Nephron (organoid): ENCODE measurements at regions not wholly inside any gene's neighbourhood (a gene's known extent, or its start where the extent isn't known, plus 50 kb on each side); places are given as distances from the start of the nearest gene placed in this dataset.

ENCODE experiments used
- H3K27ac Mint-ChIP-seq, 3 experiments: 2 replicates each; pipeline ENCODE4 v1.8.0; 2020; ENCODE audit warnings: mixed read lengths in 3 of 3, mild to moderate bottlenecking in 2 of 3, moderate library complexity in 1 of 3
- H3K27me3 Mint-ChIP-seq: 2 replicates; pipeline ENCODE4 v1.8.0; 2021; ENCODE audit warnings: low read depth, mild to moderate bottlenecking, moderate library complexity, mixed read lengths
- H3K36me3 Mint-ChIP-seq: 2 replicates; pipeline ENCODE4 v1.8.0; 2020; ENCODE audit warnings: low read depth, mixed read lengths
- H3K4me1 Mint-ChIP-seq: 2 replicates; pipeline ENCODE4 v1.8.0; 2020; ENCODE audit warnings: mixed read lengths
- H3K4me3 Mint-ChIP-seq, 3 experiments: 2 replicates each; pipeline ENCODE4 v1.8.0; 2020; ENCODE audit warnings: mild to moderate bottlenecking in 3 of 3, mixed read lengths in 3 of 3, moderate library complexity in 2 of 3
- H3K9me3 Mint-ChIP-seq: 2 replicates; pipeline ENCODE4 v1.8.0; 2020; ENCODE audit warnings: mixed read lengths
- CTCF ChIP-seq, 3 experiments: fragments of 200-600 bp; sonication (generic); IDR thresholded peaks; one replicate each; pipeline ENCODE4 v1.5.0; 2021; ENCODE audit warnings: antibody characterized with exemption in 3 of 3; ENCODE audit not compliant: unreplicated experiment in 3 of 3

GRCh38 chr6:23732521-23732920 lies 393.5 kb upstream of the NRSN1 start:
- no peaks in the 10 kb centered on the region for H3K27me3 Mint-ChIP-seq
- H3K4me1 Mint-ChIP-seq = peaks cover 10% of the 10 kb centered on the region
- no peak overlapping the region for H3K27ac Mint-ChIP-seq
- TF ChIP-seq CTCF (IDR thresholded peaks at IDR 0.05; ENCODE audit: unreplicated experiment in 3 of 3) = no peak
- H3K36me3 Mint-ChIP-seq = no peaks in the 10 kb centered on the region
- no peaks in the 10 kb centered on the region for H3K9me3 Mint-ChIP-seq
- no peak overlapping the region for H3K4me3 Mint-ChIP-seq

GRCh38 chr6:23735151-23735550 lies 390.9 kb upstream of the NRSN1 start:
- peaks cover 5% of the 10 kb centered on the region for H3K4me1 Mint-ChIP-seq
- no peaks in the 10 kb centered on the region for H3K9me3 Mint-ChIP-seq
- TF ChIP-seq CTCF (IDR thresholded peaks at IDR 0.05; ENCODE audit: unreplicated experiment in 3 of 3) = no peak
- H3K27me3 Mint-ChIP-seq = no peaks in the 10 kb centered on the region
- H3K36me3 Mint-ChIP-seq = no peaks in the 10 kb centered on the region
- H3K27ac Mint-ChIP-seq = no peak overlapping the region
- H3K4me3 Mint-ChIP-seq = no peak overlapping the region

- no peaks in the 10 kb centered on the region for H3K36me3 Mint-ChIP-seq
- H3K27ac Mint-ChIP-seq = no peak overlapping the region
- TF ChIP-seq CTCF (IDR thresholded peaks at IDR 0.05; ENCODE audit: unreplicated experiment in 3 of 3) = no peak
- H3K4me3 Mint-ChIP-seq = no peak overlapping the region
- H3K4me1 Mint-ChIP-seq = peaks cover 5% of the 10 kb centered on the region
- no peaks in the 10 kb centered on the region for H3K9me3 Mint-ChIP-seq
- no peaks in the 10 kb centered on the region for H3K27me3 Mint-ChIP-seq
Observed at GRCh38 chr6:23736577-23736976, 389.4 kb upstream of the NRSN1 start.

- H3K27ac Mint-ChIP-seq = no peak overlapping the region
- no peaks in the 10 kb centered on the region for H3K27me3 Mint-ChIP-seq
- H3K36me3 Mint-ChIP-seq = no peaks in the 10 kb centered on the region
- TF ChIP-seq CTCF (IDR thresholded peaks at IDR 0.05; ENCODE audit: unreplicated experiment in 3 of 3) = no peak
- no peak overlapping the region for H3K4me3 Mint-ChIP-seq
- H3K4me1 Mint-ChIP-seq = no peaks in the 10 kb centered on the region
- H3K9me3 Mint-ChIP-seq = peaks cover 6% of the 10 kb centered on the region
Observed at GRCh38 chr6:23747239-23747638, 378.8 kb upstream of the NRSN1 start.

- no peak for TF ChIP-seq CTCF (IDR thresholded peaks at IDR 0.05; ENCODE audit: unreplicated experiment in 3 of 3)
- Mint-ChIP-seq H3K27ac (no peak overlapping the region), H3K9me3 (peaks cover 23% of the 10 kb centered on the region), H3K36me3 (no peaks in the 10 kb centered on the region), H3K4me1 (no peaks in the 10 kb centered on the region), H3K27me3 (no peaks in the 10 kb centered on the region), H3K4me3 (no peak overlapping the region)
Observed at GRCh38 chr6:23752414-23752813, 373.6 kb upstream of the NRSN1 start.

GRCh38 chr6:23754197-23754596 lies 371.8 kb upstream of the NRSN1 start:
- no peaks in the 10 kb centered on the region for H3K27me3 Mint-ChIP-seq
- H3K4me1 Mint-ChIP-seq = no peaks in the 10 kb centered on the region
- H3K9me3 Mint-ChIP-seq = peaks cover 25% of the 10 kb centered on the region
- TF ChIP-seq CTCF (IDR thresholded peaks at IDR 0.05; ENCODE audit: unreplicated experiment in 3 of 3) = peak; percentile 15 to 38 (median 21)
- no peak overlapping the region for H3K27ac Mint-ChIP-seq
- no peaks in the 10 kb centered on the region for H3K36me3 Mint-ChIP-seq
- H3K4me3 Mint-ChIP-seq = no peak overlapping the region
